SK-N-MC (cell line): ENCODE measurements at regions not wholly inside any gene's neighbourhood (a gene's known extent, or its start where the extent isn't known, plus 50 kb on each side); places are given as distances from the start of the nearest gene placed in this dataset.

Experiments
- DNase-seq: peaks from one replicate; pipeline ENCODE4 v3.0.0-alpha.2; 2011; ENCODE audit warnings: low read depth, low spot score
- H3K27ac ChIP-seq: fragments of 200-600 bp; sonication (generic); 2 replicates; pipeline ENCODE4 v1.5.1; 2016; ENCODE audit warnings: mixed run types
- H3K36me3 ChIP-seq: fragments of 200-600 bp; sonication (generic); 2 replicates; pipeline ENCODE4 v1.6.1; 2017; ENCODE audit warnings: antibody characterized with exemption, low read length, mixed read lengths; ENCODE audit not compliant: insufficient read depth
- H3K4me3 ChIP-seq: fragments of 200-600 bp; sonication (generic); 2 replicates; pipeline ENCODE4 v1.5.1; 2016
- H3K9ac ChIP-seq: fragments of 200-600 bp; sonication (generic); 2 replicates; pipeline ENCODE4 v1.8.0; 2017; ENCODE audit warnings: mixed run types, mixed read lengths; ENCODE audit not compliant: insufficient read length
- H3K9me3 ChIP-seq: fragments of 200-600 bp; sonication (generic); 2 replicates; pipeline ENCODE4 v1.6.1; 2017; ENCODE audit warnings: low read depth, mild to moderate bottlenecking, antibody characterized with exemption, low read length, moderate library complexity, mixed read lengths
- EZH2 ChIP-seq: fragments of 200-600 bp; sonication (generic); IDR thresholded peaks from one replicate; pipeline ENCODE4 v1.6.1; 2017; ENCODE audit warnings: antibody characterized with exemption
- FOXP2 ChIP-seq: optimal IDR thresholded peaks from 2 replicates; pipeline ENCODE3; 2011; ENCODE audit warnings: mild to moderate bottlenecking, moderate library complexity; ENCODE audit not compliant: insufficient read depth; ENCODE audit errors: extremely low read length, control extremely low read depth
- POLR2AphosphoS5 ChIP-seq: IDR thresholded peaks from 2 replicates; pipeline ENCODE4 v1.6.1; 2012; ENCODE audit warnings: mild to moderate bottlenecking, low read depth, low read length, borderline replicate concordance

DNA sequence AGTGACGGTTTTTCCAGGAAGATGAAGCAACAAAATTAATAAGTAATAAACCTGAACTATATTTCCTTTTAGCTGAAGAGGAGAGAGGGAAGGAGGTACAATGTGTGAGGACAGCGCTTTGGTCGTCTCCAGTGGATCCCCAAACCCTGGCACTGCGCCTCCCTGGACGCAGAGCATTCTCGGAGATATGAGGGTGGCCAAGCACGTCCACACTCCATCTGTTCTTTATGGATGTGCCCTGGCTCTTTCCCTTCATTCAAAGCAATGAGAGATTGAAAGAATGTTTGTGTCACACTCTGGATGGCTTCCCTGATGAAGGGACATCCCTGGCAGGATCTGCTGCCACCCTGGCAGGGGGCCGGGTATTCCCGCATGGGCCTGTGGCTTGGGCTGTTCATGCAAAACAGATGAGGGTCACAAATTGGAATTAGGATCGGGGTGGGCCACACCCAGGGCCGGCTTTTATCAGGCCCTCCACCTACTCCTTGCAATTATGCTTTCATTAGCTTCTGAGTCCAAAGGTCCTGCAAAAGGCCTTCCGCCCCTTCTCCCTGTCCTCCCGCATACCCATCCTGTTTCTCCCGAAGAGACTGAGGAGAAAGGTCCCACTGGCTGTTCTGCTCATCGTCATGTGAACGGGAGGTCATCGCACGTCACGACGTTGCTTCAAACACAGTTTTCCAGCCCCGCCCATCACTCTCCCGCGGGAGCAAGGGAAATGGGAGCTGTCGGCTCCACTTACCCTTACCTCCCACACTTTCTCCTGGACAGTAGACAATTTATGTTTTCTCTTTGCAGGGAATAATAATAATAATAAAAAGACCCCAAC lies 286.1 kb upstream of the IRX4 start:
- Histone ChIP-seq H3K9ac (no peak overlapping the region), H3K9me3 (no peaks in the 10 kb centered on the region), H3K27ac (no peak overlapping the region), H3K36me3 (no peaks in the 10 kb centered on the region), H3K4me3 (no peak overlapping the region)
- no peak for TF ChIP-seq EZH2
- no peak for TF ChIP-seq FOXP2
- no peak for TF ChIP-seq POLR2AphosphoS5
- no peak for DNase-seq

GRCh38 chr5:2167671-2168070 lies 284.9 kb upstream of the IRX4 start:
- no peak for DNase-seq
- H3K27ac ChIP-seq, result no peak overlapping the region
- no peak overlapping the region for H3K4me3 ChIP-seq
- no peak overlapping the region for H3K9ac ChIP-seq
- TF ChIP-seq POLR2AphosphoS5 (no peak), FOXP2 (no peak), EZH2 (no peak)
- H3K36me3 ChIP-seq, result no peaks in the 10 kb centered on the region
- no peaks in the 10 kb centered on the region for H3K9me3 ChIP-seq

DNA sequence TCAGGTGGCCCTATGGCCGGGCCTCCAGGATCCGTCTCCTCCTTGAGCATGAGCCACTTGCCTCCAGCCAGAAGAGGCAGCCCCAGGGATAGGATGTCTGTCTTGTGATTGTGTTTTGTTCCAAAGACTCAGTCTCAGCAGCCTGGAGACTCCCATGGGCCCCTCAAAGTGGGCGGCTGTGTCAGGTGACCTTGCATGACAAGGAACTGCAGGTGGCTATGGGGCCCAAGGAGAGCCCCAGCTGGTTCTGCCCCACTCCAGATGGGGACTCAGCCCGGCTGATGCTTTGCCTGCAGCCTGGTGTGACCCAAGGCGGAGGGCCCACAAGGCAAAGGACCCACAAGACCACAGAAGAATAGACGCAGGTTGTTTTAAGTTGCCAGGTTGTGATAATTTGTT lies 284.3 kb upstream of the IRX4 start:
- H3K4me3 ChIP-seq, result no peak overlapping the region
- DNase-seq, result no peak
- H3K9me3 ChIP-seq, result no peaks in the 10 kb centered on the region
- H3K27ac ChIP-seq, result no peak overlapping the region
- H3K9ac ChIP-seq, result no peak overlapping the region
- TF ChIP-seq FOXP2 (no peak), EZH2 (no peak), POLR2AphosphoS5 (no peak)
- H3K36me3 ChIP-seq, result no peaks in the 10 kb centered on the region

DNA sequence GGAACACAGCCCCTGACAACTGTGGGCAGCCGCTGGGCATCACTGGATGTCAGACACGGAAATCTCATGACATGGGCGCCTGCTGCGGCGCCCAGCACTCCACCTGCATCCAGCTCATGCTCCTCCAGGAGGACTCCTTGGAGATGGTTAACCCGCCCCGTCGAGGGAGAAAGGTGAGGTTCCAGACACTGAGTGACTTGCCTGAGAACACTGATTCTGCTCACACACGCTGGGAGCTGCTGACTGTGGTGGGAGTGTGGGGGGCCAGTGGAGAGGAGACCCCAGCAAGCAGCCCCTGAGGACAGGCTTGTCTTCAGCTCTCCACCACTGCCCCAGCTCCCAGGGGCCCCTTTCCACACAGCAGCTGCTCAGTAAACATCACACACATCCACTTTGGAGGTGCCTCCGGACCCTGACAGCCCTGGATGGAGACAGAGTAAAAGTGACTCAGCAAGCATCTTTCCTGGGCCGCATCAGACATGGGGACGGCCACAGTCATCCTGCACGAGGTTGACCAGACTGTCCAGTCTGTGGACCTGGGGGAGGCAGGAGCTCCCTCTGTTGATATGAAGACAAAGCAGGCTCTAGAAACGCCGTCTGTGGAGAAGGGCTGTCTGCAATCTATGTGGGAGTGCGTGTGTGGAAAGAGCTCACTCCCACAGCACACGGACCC lies 283.7 kb upstream of the IRX4 start:
- no peak overlapping the region for H3K9ac ChIP-seq
- TF ChIP-seq POLR2AphosphoS5 (no peak), FOXP2 (no peak), EZH2 (no peak)
- no peaks in the 10 kb centered on the region for H3K36me3 ChIP-seq
- DNase-seq, result no peak
- H3K9me3 ChIP-seq, result no peaks in the 10 kb centered on the region
- H3K4me3 ChIP-seq, result no peak overlapping the region
- no peak overlapping the region for H3K27ac ChIP-seq

GRCh38 chr5:2165615-2166305 lies 283.0 kb upstream of the IRX4 start:
- Histone ChIP-seq H3K36me3 (no peaks in the 10 kb centered on the region), H3K9ac (no peak overlapping the region), H3K4me3 (no peak overlapping the region), H3K9me3 (no peaks in the 10 kb centered on the region), H3K27ac (no peak overlapping the region)
- DNase-seq, result no peak
- TF ChIP-seq FOXP2, result no peak

- Histone ChIP-seq H3K27ac (no peak overlapping the region), H3K36me3 (no peaks in the 10 kb centered on the region), H3K4me3 (no peak overlapping the region), H3K9ac (no peak overlapping the region), H3K9me3 (no peaks in the 10 kb centered on the region)
- TF ChIP-seq EZH2 (no peak), POLR2AphosphoS5 (no peak), FOXP2 (no peak)
- DNase-seq, result no peak
Observed at GRCh38 chr5:2165203-2165602, 282.5 kb upstream of the IRX4 start.

- Histone ChIP-seq H3K4me3 (no peak overlapping the region), H3K36me3 (no peaks in the 10 kb centered on the region), H3K9me3 (no peaks in the 10 kb centered on the region), H3K27ac (no peak overlapping the region), H3K9ac (no peak overlapping the region)
- no peak for TF ChIP-seq FOXP2
- TF ChIP-seq EZH2, result no peak
- TF ChIP-seq POLR2AphosphoS5, result no peak
- no peak for DNase-seq
Observed at GRCh38 chr5:2164586-2164985, 281.9 kb upstream of the IRX4 start.

GRCh38 chr5:2163940-2164490 lies 281.3 kb upstream of the IRX4 start:
- Histone ChIP-seq H3K9me3 (no peaks in the 10 kb centered on the region), H3K9ac (no peak overlapping the region), H3K36me3 (no peaks in the 10 kb centered on the region), H3K27ac (no peak overlapping the region), H3K4me3 (no peak overlapping the region)
- no peak for DNase-seq
- no peak for TF ChIP-seq POLR2AphosphoS5
- TF ChIP-seq EZH2, result no peak
- no peak for TF ChIP-seq FOXP2
